HEK293 (cell line): ENCODE measurements at regions not wholly inside any gene's neighbourhood (a gene's known extent, or its start where the extent isn't known, plus 50 kb on each side); places are given as distances from the start of the nearest gene placed in this dataset.

Source experiments
- CTCF ChIP-seq: fragments of 450-650 bp; formaldehyde crosslinking; IDR thresholded peaks from 2 replicates; pipeline ENCODE4 v1.5.1; 2016; ENCODE audit warnings: missing biosample characterization, missing genetic modification characterization
- MEIS1 ChIP-seq: sonication (generic); formaldehyde crosslinking; IDR thresholded peaks from 2 replicates; pipeline ENCODE4 v1.8.1; 2022; ENCODE audit warnings: missing genetic modification reagents, mild to moderate bottlenecking, borderline replicate concordance
- PBX3 ChIP-seq: sonication (generic); formaldehyde crosslinking; IDR thresholded peaks from 2 replicates; pipeline ENCODE4 v1.8.1; 2022; ENCODE audit warnings: mild to moderate bottlenecking, moderate library complexity, missing genetic modification reagents
- ZIC2 ChIP-seq: fragments of 450-650 bp; formaldehyde crosslinking; IDR thresholded peaks from 2 replicates; pipeline ENCODE4 v1.5.1; 2016; ENCODE audit warnings: missing biosample characterization, missing genetic modification characterization
- ZNF114 ChIP-seq: fragments of 450-650 bp; formaldehyde crosslinking; IDR thresholded peaks from 2 replicates; pipeline ENCODE4 v1.5.0; 2017; ENCODE audit warnings: missing biosample characterization, missing genetic modification characterization
- ZNF140 ChIP-seq: fragments of 450-650 bp; formaldehyde crosslinking; IDR thresholded peaks from 2 replicates; pipeline ENCODE4 v1.5.1; 2016; ENCODE audit warnings: missing biosample characterization, missing genetic modification characterization
- ZNF548 ChIP-seq: fragments of 450-650 bp; formaldehyde crosslinking; IDR thresholded peaks from 2 replicates; pipeline ENCODE4 v1.5.1; 2016; ENCODE audit warnings: missing biosample characterization, missing genetic modification characterization
- ZNF558 ChIP-seq: fragments of 450-650 bp; formaldehyde crosslinking; IDR thresholded peaks from 2 replicates; pipeline ENCODE4 v1.5.1; 2016; ENCODE audit warnings: missing biosample characterization, missing genetic modification characterization
- ZNF658 ChIP-seq: fragments of 450-650 bp; formaldehyde crosslinking; IDR thresholded peaks from 2 replicates; pipeline ENCODE4; 2016; ENCODE audit warnings: missing biosample characterization, missing genetic modification characterization
- TF ChIP-seq, protein P1 (sequence below): fragments of 450-650 bp; formaldehyde crosslinking; IDR thresholded peaks from 2 replicates; pipeline ENCODE4 v1.5.1; 2016; ENCODE audit warnings: missing biosample characterization, missing genetic modification characterization
- TF ChIP-seq, protein P2 (sequence below): fragments of 450-650 bp; IDR thresholded peaks from 2 replicates; pipeline ENCODE4 v1.5.1; 2018; ENCODE audit warnings: missing biosample characterization, mild to moderate bottlenecking, missing genetic modification characterization
- TF ChIP-seq, protein P3 (sequence below): fragments of 450-650 bp; formaldehyde crosslinking; IDR thresholded peaks from 2 replicates; pipeline ENCODE4 v1.5.1; 2016; ENCODE audit warnings: missing biosample characterization, missing genetic modification characterization
- TF ChIP-seq, protein P4 (sequence below): fragments of 450-650 bp; formaldehyde crosslinking; IDR thresholded peaks from 2 replicates; pipeline ENCODE4 v1.5.1; 2016; ENCODE audit warnings: missing biosample characterization, missing genetic modification characterization

DNA sequence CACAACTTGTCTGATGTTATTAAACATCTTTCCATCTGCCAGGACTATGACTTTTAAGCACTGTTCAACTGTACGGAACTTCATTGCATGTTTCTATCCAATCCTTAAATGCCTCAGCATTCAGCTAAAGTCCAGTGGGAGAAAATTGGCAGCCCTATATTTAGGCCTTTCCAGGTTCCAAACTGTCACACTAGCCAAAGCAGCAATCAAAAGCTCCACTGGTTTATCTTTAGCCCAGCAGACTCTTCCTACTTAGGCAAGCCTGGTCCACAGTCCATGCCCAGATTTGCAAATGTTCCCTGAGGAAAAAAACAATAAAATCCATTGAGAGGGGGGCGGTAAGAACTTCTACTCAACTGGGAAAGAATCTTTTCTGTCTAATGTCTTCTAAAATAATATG lies 349.1 kb upstream of the GJE1 start:
- TF ChIP-seq CTCF = no peak
- TF ChIP-seq PBX3 = no peak
- TF ChIP-seq, protein P1, sequence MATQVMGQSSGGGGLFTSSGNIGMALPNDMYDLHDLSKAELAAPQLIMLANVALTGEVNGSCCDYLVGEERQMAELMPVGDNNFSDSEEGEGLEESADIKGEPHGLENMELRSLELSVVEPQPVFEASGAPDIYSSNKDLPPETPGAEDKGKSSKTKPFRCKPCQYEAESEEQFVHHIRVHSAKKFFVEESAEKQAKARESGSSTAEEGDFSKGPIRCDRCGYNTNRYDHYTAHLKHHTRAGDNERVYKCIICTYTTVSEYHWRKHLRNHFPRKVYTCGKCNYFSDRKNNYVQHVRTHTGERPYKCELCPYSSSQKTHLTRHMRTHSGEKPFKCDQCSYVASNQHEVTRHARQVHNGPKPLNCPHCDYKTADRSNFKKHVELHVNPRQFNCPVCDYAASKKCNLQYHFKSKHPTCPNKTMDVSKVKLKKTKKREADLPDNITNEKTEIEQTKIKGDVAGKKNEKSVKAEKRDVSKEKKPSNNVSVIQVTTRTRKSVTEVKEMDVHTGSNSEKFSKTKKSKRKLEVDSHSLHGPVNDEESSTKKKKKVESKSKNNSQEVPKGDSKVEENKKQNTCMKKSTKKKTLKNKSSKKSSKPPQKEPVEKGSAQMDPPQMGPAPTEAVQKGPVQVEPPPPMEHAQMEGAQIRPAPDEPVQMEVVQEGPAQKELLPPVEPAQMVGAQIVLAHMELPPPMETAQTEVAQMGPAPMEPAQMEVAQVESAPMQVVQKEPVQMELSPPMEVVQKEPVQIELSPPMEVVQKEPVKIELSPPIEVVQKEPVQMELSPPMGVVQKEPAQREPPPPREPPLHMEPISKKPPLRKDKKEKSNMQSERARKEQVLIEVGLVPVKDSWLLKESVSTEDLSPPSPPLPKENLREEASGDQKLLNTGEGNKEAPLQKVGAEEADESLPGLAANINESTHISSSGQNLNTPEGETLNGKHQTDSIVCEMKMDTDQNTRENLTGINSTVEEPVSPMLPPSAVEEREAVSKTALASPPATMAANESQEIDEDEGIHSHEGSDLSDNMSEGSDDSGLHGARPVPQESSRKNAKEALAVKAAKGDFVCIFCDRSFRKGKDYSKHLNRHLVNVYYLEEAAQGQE (tag by site-specific recombination) = no peak
- no peak for TF ChIP-seq ZNF658 (tag by site-specific recombination)
- TF ChIP-seq, protein P2, sequence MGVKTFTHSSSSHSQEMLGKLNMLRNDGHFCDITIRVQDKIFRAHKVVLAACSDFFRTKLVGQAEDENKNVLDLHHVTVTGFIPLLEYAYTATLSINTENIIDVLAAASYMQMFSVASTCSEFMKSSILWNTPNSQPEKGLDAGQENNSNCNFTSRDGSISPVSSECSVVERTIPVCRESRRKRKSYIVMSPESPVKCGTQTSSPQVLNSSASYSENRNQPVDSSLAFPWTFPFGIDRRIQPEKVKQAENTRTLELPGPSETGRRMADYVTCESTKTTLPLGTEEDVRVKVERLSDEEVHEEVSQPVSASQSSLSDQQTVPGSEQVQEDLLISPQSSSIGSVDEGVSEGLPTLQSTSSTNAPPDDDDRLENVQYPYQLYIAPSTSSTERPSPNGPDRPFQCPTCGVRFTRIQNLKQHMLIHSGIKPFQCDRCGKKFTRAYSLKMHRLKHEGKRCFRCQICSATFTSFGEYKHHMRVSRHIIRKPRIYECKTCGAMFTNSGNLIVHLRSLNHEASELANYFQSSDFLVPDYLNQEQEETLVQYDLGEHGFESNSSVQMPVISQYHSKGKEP (tag by site-specific recombination) = no peak
- TF ChIP-seq, protein P3, sequence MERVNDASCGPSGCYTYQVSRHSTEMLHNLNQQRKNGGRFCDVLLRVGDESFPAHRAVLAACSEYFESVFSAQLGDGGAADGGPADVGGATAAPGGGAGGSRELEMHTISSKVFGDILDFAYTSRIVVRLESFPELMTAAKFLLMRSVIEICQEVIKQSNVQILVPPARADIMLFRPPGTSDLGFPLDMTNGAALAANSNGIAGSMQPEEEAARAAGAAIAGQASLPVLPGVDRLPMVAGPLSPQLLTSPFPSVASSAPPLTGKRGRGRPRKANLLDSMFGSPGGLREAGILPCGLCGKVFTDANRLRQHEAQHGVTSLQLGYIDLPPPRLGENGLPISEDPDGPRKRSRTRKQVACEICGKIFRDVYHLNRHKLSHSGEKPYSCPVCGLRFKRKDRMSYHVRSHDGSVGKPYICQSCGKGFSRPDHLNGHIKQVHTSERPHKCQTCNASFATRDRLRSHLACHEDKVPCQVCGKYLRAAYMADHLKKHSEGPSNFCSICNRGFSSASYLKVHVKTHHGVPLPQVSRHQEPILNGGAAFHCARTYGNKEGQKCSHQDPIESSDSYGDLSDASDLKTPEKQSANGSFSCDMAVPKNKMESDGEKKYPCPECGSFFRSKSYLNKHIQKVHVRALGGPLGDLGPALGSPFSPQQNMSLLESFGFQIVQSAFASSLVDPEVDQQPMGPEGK (tag by site-specific recombination) = no peak
- no peak for TF ChIP-seq MEIS1 (CRISPR knock-in tag)
- TF ChIP-seq, protein P4, sequence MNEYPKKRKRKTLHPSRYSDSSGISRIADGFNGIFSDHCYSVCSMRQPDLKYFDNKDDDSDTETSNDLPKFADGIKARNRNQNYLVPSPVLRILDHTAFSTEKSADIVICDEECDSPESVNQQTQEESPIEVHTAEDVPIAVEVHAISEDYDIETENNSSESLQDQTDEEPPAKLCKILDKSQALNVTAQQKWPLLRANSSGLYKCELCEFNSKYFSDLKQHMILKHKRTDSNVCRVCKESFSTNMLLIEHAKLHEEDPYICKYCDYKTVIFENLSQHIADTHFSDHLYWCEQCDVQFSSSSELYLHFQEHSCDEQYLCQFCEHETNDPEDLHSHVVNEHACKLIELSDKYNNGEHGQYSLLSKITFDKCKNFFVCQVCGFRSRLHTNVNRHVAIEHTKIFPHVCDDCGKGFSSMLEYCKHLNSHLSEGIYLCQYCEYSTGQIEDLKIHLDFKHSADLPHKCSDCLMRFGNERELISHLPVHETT = no peak
- TF ChIP-seq ZNF140 (tag by site-specific recombination) = no peak
- no peak for TF ChIP-seq ZNF114 (tag by site-specific recombination)
- no peak for TF ChIP-seq ZNF548 (tag by site-specific recombination)
- no peak for TF ChIP-seq ZIC2 (tag by site-specific recombination)
- TF ChIP-seq ZNF558 (tag by site-specific recombination) = no peak
